Activated CD4-positive, alpha-beta T cell treated with anti-CD3 and anti-CD28 coated beads, Interleukin-2, amount 10 ng/mL, durations not matched to agents 24 days and 14 days (primary cell): ENCODE measurements at regions not wholly inside any gene's neighbourhood (a gene's known extent, or its start where the extent isn't known, plus 50 kb on each side); places are given as distances from the start of the nearest gene placed in this dataset.

Experiments
- DNase-seq: peaks from one replicate; pipeline ENCODE4 v3.0.0; 2022
- H3K27ac Mint-ChIP-seq: one replicate; pipeline ENCODE4 v1.8.0; 2022; ENCODE audit warnings: mild to moderate bottlenecking, mixed read lengths
- H3K27me3 Mint-ChIP-seq: one replicate; pipeline ENCODE4 v1.8.0; 2022; ENCODE audit warnings: mixed read lengths
- H3K36me3 Mint-ChIP-seq: one replicate; pipeline ENCODE4 v1.8.0; 2022; ENCODE audit warnings: low read depth, mild to moderate bottlenecking, mixed read lengths
- H3K4me1 Mint-ChIP-seq: one replicate; pipeline ENCODE4 v1.8.0; 2021; ENCODE audit warnings: mixed read lengths
- H3K4me3 Mint-ChIP-seq: one replicate; pipeline ENCODE4 v1.8.0; 2022; ENCODE audit warnings: mild to moderate bottlenecking, moderate library complexity, mixed read lengths
- H3K9me3 Mint-ChIP-seq: one replicate; pipeline ENCODE4 v1.8.0; 2021; ENCODE audit warnings: mixed read lengths
- intact Hi-C: fragments of 100-400 bp; cut with micrococcal nuclease; formaldehyde crosslinking; loops from one replicate; pipeline ENCODE4 v1.15.1; 2023

GRCh38 chr20:57841297-57841866, 131.6 kb upstream of the PMEPA1 start:
- H3K4me1 Mint-ChIP-seq = no peaks in the 10 kb centered on the region

GRCh38 chr20:57840504-57841296, 130.9 kb upstream of the PMEPA1 start:
- Mint-ChIP-seq H3K4me3 (no peak overlapping the region), H3K4me1 (no peaks in the 10 kb centered on the region), H3K27ac (no peak overlapping the region), H3K27me3 (no peaks in the 10 kb centered on the region), H3K9me3 (no peaks in the 10 kb centered on the region), H3K36me3 (no peaks in the 10 kb centered on the region)
- intact Hi-C loops = no loop called here
- no peak for DNase-seq

More at GRCh38 chr20:57841297-57841866, 131.6 kb upstream of the PMEPA1 start:
- no peaks in the 10 kb centered on the region for H3K27me3 Mint-ChIP-seq
- intact Hi-C loops = no loop called here
- no peak overlapping the region for H3K4me3 Mint-ChIP-seq
- H3K9me3 Mint-ChIP-seq = no peaks in the 10 kb centered on the region
- no peak overlapping the region for H3K27ac Mint-ChIP-seq
- H3K36me3 Mint-ChIP-seq = no peaks in the 10 kb centered on the region
- DNase-seq = no peak

DNA sequence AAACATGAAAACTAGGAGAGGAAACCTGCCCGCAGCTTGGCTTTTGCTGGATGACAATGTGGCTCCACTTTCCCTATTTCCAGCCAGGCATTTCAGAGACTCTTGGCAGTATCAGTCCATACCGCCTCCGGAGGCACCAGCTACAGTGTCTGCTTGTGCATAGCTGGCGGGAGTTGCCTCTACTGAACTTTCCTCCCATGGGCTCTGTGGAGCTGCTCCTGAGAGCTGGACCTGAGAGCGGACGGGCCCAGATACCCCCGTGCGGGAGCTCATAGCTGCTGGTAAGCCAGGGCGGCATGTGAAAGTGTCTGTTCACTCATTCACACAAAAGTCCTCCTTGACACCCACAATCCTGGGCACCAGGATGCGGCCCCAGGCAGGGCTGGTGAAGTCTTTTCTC, 130.3 kb upstream of the PMEPA1 start:
- intact Hi-C loops = no loop called here
- H3K4me3 Mint-ChIP-seq = no peak overlapping the region
- no peaks in the 10 kb centered on the region for H3K9me3 Mint-ChIP-seq
- no peaks in the 10 kb centered on the region for H3K4me1 Mint-ChIP-seq
- no peak overlapping the region for H3K27ac Mint-ChIP-seq
- H3K27me3 Mint-ChIP-seq = no peaks in the 10 kb centered on the region
- no peaks in the 10 kb centered on the region for H3K36me3 Mint-ChIP-seq
- DNase-seq = no peak

DNA sequence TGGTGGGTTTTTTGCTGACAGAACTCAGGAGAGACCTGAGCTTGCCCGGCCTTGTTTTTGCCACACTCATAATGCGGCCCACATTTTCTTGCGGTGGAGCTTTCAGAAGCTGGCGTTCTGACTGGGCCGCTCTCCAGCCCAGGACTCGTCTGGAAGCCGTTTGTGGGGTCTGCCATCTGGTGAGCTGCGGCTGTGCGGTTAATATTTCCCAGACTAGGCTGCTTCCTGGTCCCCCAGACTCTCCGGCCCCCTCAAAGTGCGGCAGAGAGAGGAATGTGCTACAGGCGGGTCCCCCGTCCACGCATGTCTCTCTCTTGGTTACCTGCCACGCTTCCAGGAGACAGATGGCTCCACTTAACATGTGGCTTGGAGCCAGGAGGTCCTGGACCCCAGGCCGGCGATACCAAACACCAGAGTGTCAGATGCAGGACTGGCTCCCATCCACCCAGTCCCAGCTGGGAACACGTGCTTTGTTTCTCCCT, 128.9 kb upstream of the PMEPA1 start:
- H3K27me3 Mint-ChIP-seq = no peaks in the 10 kb centered on the region
- no peaks in the 10 kb centered on the region for H3K36me3 Mint-ChIP-seq
- H3K4me3 Mint-ChIP-seq = no peak overlapping the region
- no peaks in the 10 kb centered on the region for H3K4me1 Mint-ChIP-seq
- H3K27ac Mint-ChIP-seq = no peak overlapping the region
- H3K9me3 Mint-ChIP-seq = no peaks in the 10 kb centered on the region
- no peak for DNase-seq
- intact Hi-C loops = no loop called here

- Mint-ChIP-seq H3K27me3 (no peaks in the 10 kb centered on the region), H3K27ac (no peak overlapping the region), H3K4me3 (no peak overlapping the region), H3K9me3 (no peaks in the 10 kb centered on the region), H3K4me1 (no peaks in the 10 kb centered on the region), H3K36me3 (no peaks in the 10 kb centered on the region)
- no peak for DNase-seq
- intact Hi-C loops = no loop called here
Measured at GRCh38 chr20:57837208-57838035, 127.6 kb upstream of the PMEPA1 start.

GRCh38 chr20:57835588-57836455, 126.0 kb upstream of the PMEPA1 start:
- H3K27ac Mint-ChIP-seq = no peak overlapping the region
- no peak for DNase-seq
- no peaks in the 10 kb centered on the region for H3K36me3 Mint-ChIP-seq
- H3K4me3 Mint-ChIP-seq = no peak overlapping the region
- intact Hi-C loops = no loop called here
- H3K27me3 Mint-ChIP-seq = no peaks in the 10 kb centered on the region
- no peaks in the 10 kb centered on the region for H3K9me3 Mint-ChIP-seq
- H3K4me1 Mint-ChIP-seq = no peaks in the 10 kb centered on the region

DNA sequence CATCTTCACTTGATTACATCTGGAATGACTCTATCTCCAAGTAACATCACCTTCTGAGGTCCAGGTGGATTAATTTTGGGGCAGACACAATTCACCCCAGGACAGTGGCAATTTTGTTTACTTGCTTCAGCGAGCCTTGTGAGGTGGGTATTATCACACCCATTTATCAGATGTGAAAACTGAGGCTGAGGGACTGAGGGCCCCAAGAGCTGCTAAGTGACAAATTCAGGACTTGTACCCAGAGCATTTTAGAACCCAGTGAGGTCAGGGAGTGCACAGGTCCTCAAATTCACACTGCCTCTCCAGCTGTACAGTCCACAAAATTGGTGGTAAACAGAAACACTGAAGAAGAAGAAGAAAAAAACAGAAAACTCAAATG, 125.2 kb upstream of the PMEPA1 start:
- no peak for DNase-seq
- H3K4me3 Mint-ChIP-seq = no peak overlapping the region
- H3K9me3 Mint-ChIP-seq = no peaks in the 10 kb centered on the region
- intact Hi-C loops = no loop called here
- no peaks in the 10 kb centered on the region for H3K27me3 Mint-ChIP-seq
- H3K4me1 Mint-ChIP-seq = no peaks in the 10 kb centered on the region
- no peak overlapping the region for H3K27ac Mint-ChIP-seq
- H3K36me3 Mint-ChIP-seq = no peaks in the 10 kb centered on the region

- Mint-ChIP-seq H3K4me3 (no peak overlapping the region), H3K36me3 (no peaks in the 10 kb centered on the region), H3K9me3 (no peaks in the 10 kb centered on the region), H3K4me1 (no peaks in the 10 kb centered on the region), H3K27me3 (no peaks in the 10 kb centered on the region), H3K27ac (no peak overlapping the region)
- no peak for DNase-seq
- intact Hi-C loops = no loop called here
Measured at GRCh38 chr20:57834306-57835073, 124.7 kb upstream of the PMEPA1 start.

- H3K27ac Mint-ChIP-seq = no peak overlapping the region
Measured at GRCh38 chr20:57831993-57832585, 122.3 kb upstream of the PMEPA1 start.

DNA sequence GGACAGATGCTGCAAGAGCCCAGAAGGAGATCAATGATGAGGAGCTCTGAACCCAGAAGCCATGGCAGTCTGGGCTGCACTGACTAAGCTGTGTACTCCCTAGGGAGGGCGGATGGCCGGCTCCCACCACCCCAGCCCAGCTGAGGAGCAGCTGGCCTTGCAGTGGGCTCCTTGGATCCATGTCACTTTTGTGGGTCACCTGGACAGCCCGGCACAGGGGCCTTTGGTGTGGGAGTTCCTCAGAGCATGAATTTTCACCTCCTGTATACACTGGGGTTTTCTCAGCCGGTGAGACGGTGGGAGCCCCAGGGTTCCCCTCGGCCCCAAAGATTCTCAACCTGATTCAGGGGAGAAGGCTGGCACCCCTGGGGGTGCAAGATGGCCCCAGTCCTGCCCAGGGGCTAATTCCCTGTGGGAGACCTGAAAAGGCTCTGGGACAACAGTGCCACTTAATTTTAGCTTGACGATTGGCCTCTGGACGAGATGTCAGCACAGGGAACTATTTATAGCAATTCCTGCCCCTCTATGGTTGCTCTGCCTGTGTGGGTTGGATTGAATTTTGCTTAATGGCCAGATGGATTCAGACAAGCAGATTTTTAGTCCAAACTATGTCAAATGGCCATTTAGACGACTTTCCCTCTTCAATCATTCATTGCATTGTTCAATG, 121.6 kb upstream of the PMEPA1 start:
- H3K27ac Mint-ChIP-seq = no peak overlapping the region
- H3K4me3 Mint-ChIP-seq = no peak overlapping the region

More at GRCh38 chr20:57831993-57832585, 122.3 kb upstream of the PMEPA1 start:
- intact Hi-C loops = no loop called here
- DNase-seq = no peak
- Mint-ChIP-seq H3K4me1 (no peaks in the 10 kb centered on the region), H3K9me3 (no peaks in the 10 kb centered on the region), H3K4me3 (no peak overlapping the region), H3K27me3 (no peaks in the 10 kb centered on the region), H3K36me3 (no peaks in the 10 kb centered on the region)

DNA sequence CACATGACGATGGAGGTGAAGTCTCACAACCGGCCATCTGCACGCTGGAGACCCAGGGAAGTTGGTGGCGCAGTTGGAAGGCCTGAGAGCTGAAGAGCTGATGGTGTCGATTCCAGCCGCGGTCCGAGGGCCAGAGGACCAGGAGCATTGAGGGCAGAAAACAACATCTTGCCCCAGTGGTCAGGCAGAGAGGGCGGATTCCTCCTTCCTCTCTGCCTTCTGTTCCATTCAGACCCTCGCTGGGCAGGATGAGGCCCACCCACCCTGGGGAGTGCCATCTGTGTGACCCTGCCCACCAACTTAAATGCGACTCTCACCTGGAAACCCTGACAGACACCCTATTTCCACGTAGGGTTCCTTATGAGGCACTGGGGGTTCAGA, 120.7 kb upstream of the PMEPA1 start:
- H3K4me1 Mint-ChIP-seq = no peaks in the 10 kb centered on the region
- no peak overlapping the region for H3K4me3 Mint-ChIP-seq
- intact Hi-C loops = no loop called here
- H3K27me3 Mint-ChIP-seq = no peaks in the 10 kb centered on the region
- no peaks in the 10 kb centered on the region for H3K36me3 Mint-ChIP-seq
- H3K9me3 Mint-ChIP-seq = no peaks in the 10 kb centered on the region
- DNase-seq = no peak
- H3K27ac Mint-ChIP-seq = no peak overlapping the region

More for the DNA sequence above, 121.6 kb upstream of the PMEPA1 start:
- intact Hi-C loops = no loop called here
- Mint-ChIP-seq H3K4me1 (no peaks in the 10 kb centered on the region), H3K27me3 (no peaks in the 10 kb centered on the region), H3K36me3 (no peaks in the 10 kb centered on the region), H3K9me3 (no peaks in the 10 kb centered on the region)
- no peak for DNase-seq

- H3K9me3 Mint-ChIP-seq = no peaks in the 10 kb centered on the region
- no peak for DNase-seq
- H3K36me3 Mint-ChIP-seq = no peaks in the 10 kb centered on the region
- H3K27me3 Mint-ChIP-seq = no peaks in the 10 kb centered on the region
- intact Hi-C loops = no loop called here
- no peak overlapping the region for H3K27ac Mint-ChIP-seq
- H3K4me1 Mint-ChIP-seq = no peaks in the 10 kb centered on the region
- no peak overlapping the region for H3K4me3 Mint-ChIP-seq
Measured at GRCh38 chr20:57829805-57830514, 120.1 kb upstream of the PMEPA1 start.
